HL-60 (cell line): ENCODE measurements at regions not wholly inside any gene's neighbourhood (a gene's known extent, or its start where the extent isn't known, plus 50 kb on each side); places are given as distances from the start of the nearest gene placed in this dataset.

ENCODE experiments used
- DNase-seq, 2 experiments: peaks; one replicate each; pipeline ENCODE4 v3.0.0-alpha.2; 2010 to 2020; ENCODE audit warnings: low read depth in 1 of 2, low spot score in 1 of 2
- H3K27ac ChIP-seq: fragments of 250-450 bp; sonication (Bioruptor Pico); replicated peaks from 2 replicates; pipeline ENCODE4 v1.5.1; 2020; ENCODE audit warnings: mild to moderate bottlenecking, moderate library complexity
- H3K27me3 ChIP-seq: fragments of 250-450 bp; sonication (Bioruptor Pico); 2 replicates; pipeline ENCODE4 v1.5.1; 2021; ENCODE audit warnings: mild to moderate bottlenecking, moderate library complexity; ENCODE audit not compliant: insufficient read depth, poor library complexity, severe bottlenecking
- H3K4me3 ChIP-seq: replicated peaks from 2 replicates; pipeline ENCODE4 v1.5.1; 2011; ENCODE audit warnings: mild to moderate bottlenecking, control low read depth, low read length; ENCODE audit not compliant: insufficient read depth
- CTCF ChIP-seq: IDR thresholded peaks from one replicate; pipeline ENCODE4 v1.5.1; 2011; ENCODE audit warnings: low read length, control low read depth, inconsistent platforms; ENCODE audit not compliant: insufficient read depth
- GABPA ChIP-seq: IDR thresholded peaks from 2 replicates; pipeline ENCODE4 v1.6.1; 2012; ENCODE audit warnings: low read depth
- POLR2AphosphoS5 ChIP-seq: IDR thresholded peaks from 2 replicates; pipeline ENCODE4 v1.6.1; 2012; ENCODE audit warnings: low read depth
- REST ChIP-seq: IDR thresholded peaks from 2 replicates; pipeline ENCODE4 v1.6.1; 2012; ENCODE audit warnings: low read depth; ENCODE audit not compliant: insufficient replicate concordance
- SPI1 ChIP-seq: IDR thresholded peaks from 2 replicates; pipeline ENCODE4 v1.6.1; 2012; ENCODE audit warnings: low read depth, mild to moderate bottlenecking, borderline replicate concordance

- DNase-seq: no peak
- no peak overlapping the region for H3K4me3 ChIP-seq
- no peak overlapping the region for H3K27ac ChIP-seq
- TF ChIP-seq POLR2AphosphoS5 (no peak), REST (no peak), GABPA (no peak), CTCF (no peak), SPI1 (no peak)
- no peaks in the 10 kb centered on the region for H3K27me3 ChIP-seq
Measured at GRCh38 chr9:8062459-8062858, 262.9 kb upstream of the DMAC1 start.

GRCh38 chr9:8053501-8053900 lies 253.9 kb upstream of the DMAC1 start:
- TF ChIP-seq CTCF (no peak), GABPA (no peak), POLR2AphosphoS5 (no peak), REST (no peak), SPI1 (no peak)
- H3K27ac ChIP-seq: no peak overlapping the region
- DNase-seq: no peak
- H3K4me3 ChIP-seq: no peak overlapping the region
- no peaks in the 10 kb centered on the region for H3K27me3 ChIP-seq

GRCh38 chr9:8052991-8053390 lies 253.4 kb upstream of the DMAC1 start:
- no peaks in the 10 kb centered on the region for H3K27me3 ChIP-seq
- no peak for DNase-seq
- no peak overlapping the region for H3K4me3 ChIP-seq
- H3K27ac ChIP-seq: no peak overlapping the region
- TF ChIP-seq POLR2AphosphoS5 (no peak), GABPA (no peak), REST (no peak), SPI1 (no peak), CTCF (no peak)
